Uterus (tissue), 2 donors: ENCODE measurements at regions not wholly inside any gene's neighbourhood (a gene's known extent, or its start where the extent isn't known, plus 50 kb on each side); places are given as distances from the start of the nearest gene placed in this dataset.

Experiments used
- CTCF ChIP-seq, 4 experiments: fragments of 200-600 bp in 2 of 4; fragments of 450-650 bp in 2 of 4; sonication (generic) in 2 of 4; IDR thresholded peaks; one replicate each; pipeline ENCODE4 v1.5.1; 2016 to 2019; ENCODE audit warnings: antibody characterized with exemption in 4 of 4, mild to moderate bottlenecking in 2 of 4, moderate library complexity in 1 of 4
- POLR2A ChIP-seq, 2 donors: fragments of 450-650 bp; IDR thresholded peaks; one replicate each; pipeline ENCODE4 v1.6.1; 2016; ENCODE audit warnings: antibody characterized with exemption in 2 of 2, mild to moderate bottlenecking in 1 of 2, moderate library complexity in 1 of 2

- no peak for TF ChIP-seq POLR2A (IDR thresholded peaks at IDR 0.05)
- no peak for TF ChIP-seq CTCF (IDR thresholded peaks at IDR 0.05)
These were observed 794.9 kb downstream of the MAT2B start for GRCh38 chr5:164300295-164300694.
